ENCODE measurements at regions not wholly inside any gene's neighbourhood (a gene's known extent, or its start where the extent isn't known, plus 50 kb on each side); places are given as distances from the start of the nearest gene placed in this dataset.

GRCh38 chr12:124242529-124243065 is 52.3 kb upstream of the RFLNA start:
- DNase-seq (ENCODE audit: low spot score) = no peak
- no peak overlapping the region for H3K27ac ChIP-seq
- no peak for TF ChIP-seq CTCF (conservative IDR thresholded peaks at IDR 0.05; ENCODE audit: low read depth)
- ChIA-PET CTCF (no interaction called here), POLR2A (ENCODE audit: low non-redundant PET) (no interaction called here)

GRCh38 chr12:124243936-124244335 is 51.0 kb upstream of the RFLNA start:
- H3K27ac ChIP-seq = no peak overlapping the region
- ChIA-PET POLR2A (ENCODE audit: low non-redundant PET) (no interaction called here), CTCF (no interaction called here)
- TF ChIP-seq CTCF (conservative IDR thresholded peaks at IDR 0.05; ENCODE audit: low read depth) = no peak
- DNase-seq (ENCODE audit: low spot score) = no peak
